CD14-positive monocyte (primary cell): ENCODE measurements at regions not wholly inside any gene's neighbourhood (a gene's known extent, or its start where the extent isn't known, plus 50 kb on each side); places are given as distances from the start of the nearest gene placed in this dataset.

Source experiments
- DNase-seq, 3 donors: peaks; one replicate each; pipeline ENCODE4 v3.0.0-alpha.2; 2011 to 2022
- H2AFZ ChIP-seq: 2 replicates; pipeline ENCODE4 v1.6.0; 2012; ENCODE audit warnings: mild to moderate bottlenecking, low read depth, low read length, inconsistent platforms; ENCODE audit not compliant: insufficient read depth, poor library complexity, severe bottlenecking
- H3K27ac ChIP-seq, 2 donors: 1 replicate in 1 of 2; 2 replicates in 1 of 2; pipeline ENCODE4 v1.5.1; 2012 to 2013; ENCODE audit warnings: low read length in 2 of 2, control low read depth in 1 of 2, inconsistent platforms in 1 of 2, low read depth in 1 of 2, mild to moderate bottlenecking in 1 of 2
- H3K27me3 ChIP-seq, 2 donors: one replicate each; pipeline versions ENCODE4 v1.6.0 to v1.6.1; 2011 to 2013; ENCODE audit warnings: low read length in 2 of 2; ENCODE audit not compliant: control insufficient read depth in 2 of 2, insufficient read depth in 2 of 2
- H3K36me3 ChIP-seq, 2 donors: replicated peaks in 1 of 2; 1 replicate in 1 of 2; 2 replicates in 1 of 2; pipeline versions ENCODE4 v1.5.1 to v1.6.1; 2012 to 2013; ENCODE audit warnings: low read length in 2 of 2, control low read depth in 1 of 2, inconsistent platforms in 1 of 2, mild to moderate bottlenecking in 1 of 2; ENCODE audit not compliant: insufficient read depth in 2 of 2, control insufficient read depth in 1 of 2
- H3K4me1 ChIP-seq, 2 donors: 1 replicate in 1 of 2; 2 replicates in 1 of 2; pipeline versions ENCODE4 v1.5.1 to v1.6.1; 2012 to 2013; ENCODE audit warnings: low read length in 2 of 2, control low read depth in 1 of 2, inconsistent platforms in 1 of 2, mild to moderate bottlenecking in 1 of 2, moderate library complexity in 1 of 2; ENCODE audit not compliant: insufficient read depth in 2 of 2, control insufficient read depth in 1 of 2
- H3K4me2 ChIP-seq: replicated peaks from 2 replicates; pipeline ENCODE3; 2012; ENCODE audit warnings: low read length, moderate library complexity, mild to moderate bottlenecking; ENCODE audit not compliant: poor library complexity, severe bottlenecking; ENCODE audit errors: extremely low read depth
- H3K4me3 ChIP-seq, 3 experiments: fragments of 200-600 bp in 1 of 3; sonication (generic) in 1 of 3; replicated peaks in 1 of 3; 1 replicate in 2 of 3; 2 replicates in 1 of 3; pipeline ENCODE4 v1.5.1; 2011 to 2013; ENCODE audit warnings: low read length in 3 of 3, mild to moderate bottlenecking in 3 of 3, control low read depth in 2 of 3, low read depth in 2 of 3, inconsistent platforms in 1 of 3, moderate library complexity in 1 of 3
- H3K79me2 ChIP-seq: 2 replicates; pipeline ENCODE4 v1.6.0; 2012; ENCODE audit warnings: mild to moderate bottlenecking, control low read depth, inconsistent platforms, low read length, moderate library complexity; ENCODE audit not compliant: insufficient read depth
- H3K9ac ChIP-seq: 2 replicates; pipeline ENCODE4 v1.6.0; 2017; ENCODE audit warnings: low read length, mild to moderate bottlenecking; ENCODE audit not compliant: insufficient read depth, poor library complexity, severe bottlenecking
- H3K9me3 ChIP-seq, 2 donors: replicated peaks in 1 of 2; 1 replicate in 1 of 2; 2 replicates in 1 of 2; pipeline versions ENCODE4 v1.5.1 to v1.6.1; 2012 to 2013; ENCODE audit warnings: low read length in 2 of 2, control low read depth in 1 of 2; ENCODE audit not compliant: control insufficient read depth in 1 of 2, insufficient read depth in 1 of 2
- H4K20me1 ChIP-seq: 2 replicates; pipeline ENCODE4 v1.6.0; 2012; ENCODE audit warnings: mild to moderate bottlenecking, low read length, control low read depth, moderate library complexity; ENCODE audit not compliant: insufficient read depth
- H3K27ac Mint-ChIP-seq, 7 donors: one replicate each; pipeline ENCODE4 v1.8.0; 2020; ENCODE audit warnings: mild to moderate bottlenecking in 7 of 7, mixed read lengths in 7 of 7, moderate library complexity in 6 of 7, inconsistent platforms in 2 of 7
- H3K27me3 Mint-ChIP-seq, 3 donors: one replicate each; pipeline ENCODE4 v1.8.0; 2021 to 2022; ENCODE audit warnings: low read depth in 3 of 3, mild to moderate bottlenecking in 3 of 3, mixed read lengths in 3 of 3, moderate library complexity in 3 of 3, inconsistent platforms in 1 of 3
- H3K36me3 Mint-ChIP-seq, 2 donors: one replicate each; pipeline ENCODE4 v1.8.0; 2020; ENCODE audit warnings: mixed read lengths in 2 of 2, inconsistent platforms in 1 of 2, mild to moderate bottlenecking in 1 of 2
- H3K4me1 Mint-ChIP-seq: one replicate; pipeline ENCODE4 v1.8.0; 2020; ENCODE audit warnings: mild to moderate bottlenecking, mixed read lengths
- H3K4me3 Mint-ChIP-seq, 2 donors: one replicate each; pipeline ENCODE4 v1.8.0; 2020; ENCODE audit warnings: mild to moderate bottlenecking in 2 of 2, mixed read lengths in 2 of 2, moderate library complexity in 1 of 2
- H3K9me3 Mint-ChIP-seq, 7 donors: one replicate each; pipeline ENCODE4 v1.8.0; 2020 to 2022; ENCODE audit warnings: mixed read lengths in 7 of 7, mild to moderate bottlenecking in 6 of 7, moderate library complexity in 6 of 7, inconsistent platforms in 2 of 7
- WGBS: methylation state at CpG from one replicate; pipeline ENCODE4 v1.1.5; 2013; ENCODE audit warnings: missing lambda C conversion rate; ENCODE audit not compliant: insufficient coverage; 5-methylcytosine and 5-hydroxymethylcytosine counted together
- intact Hi-C, 2 donors: fragments of 100-400 bp; cut with micrococcal nuclease; formaldehyde crosslinking; loops; one replicate each; pipeline versions ENCODE4 v1.15.0 to v1.15.1; 2023
- TF ChIP-seq, protein P1 (sequence below): fragments of 200-600 bp; IDR thresholded peaks from one replicate; pipeline ENCODE4 v1.8.0; 2022; ENCODE audit warnings: antibody characterized with exemption, mild to moderate bottlenecking

DNA sequence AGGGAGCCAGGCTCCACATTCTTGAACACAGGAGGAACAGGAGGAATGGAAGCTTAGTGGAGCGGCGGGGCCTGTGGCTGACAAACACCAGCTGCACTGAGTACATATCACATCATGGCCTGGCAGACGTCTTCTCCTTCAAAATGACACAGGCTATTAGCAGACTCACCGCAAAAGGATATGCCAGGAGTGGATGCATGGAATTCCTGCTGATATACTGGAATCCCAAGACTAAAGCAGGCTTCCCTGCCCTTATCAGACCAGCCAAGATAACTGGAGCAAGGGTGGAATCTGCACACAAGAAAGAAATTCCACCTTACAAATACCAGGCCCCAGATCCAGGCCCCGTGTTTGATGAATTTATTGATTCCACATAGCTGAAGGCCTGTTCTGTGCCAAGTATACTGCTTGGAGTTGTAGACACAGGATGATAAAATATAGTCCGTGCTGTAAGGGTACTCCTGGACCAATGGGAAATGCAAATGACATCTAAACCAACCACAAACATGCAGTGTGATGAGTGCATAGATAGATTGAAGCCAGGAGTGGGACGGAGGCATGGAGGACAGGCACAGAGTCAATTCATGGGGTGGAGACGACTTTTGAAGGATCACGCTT, 480.5 kb upstream of the ZMIZ1 start:
- DNase-seq, result no peak
- no peaks in the 10 kb centered on the region for H3K79me2 ChIP-seq
- Mint-ChIP-seq H3K9me3 (peaks cover 0 to 3% (median 0%) of the 10 kb centered on the region in 7 donors), H3K4me3 (no peak overlapping the region), H3K27me3 (peaks cover 2 to 7% (median 3%) of the 10 kb centered on the region in 3 donors), H3K36me3 (no peaks in the 10 kb centered on the region), H3K4me1 (peaks cover 3% of the 10 kb centered on the region), H3K27ac (no peak overlapping the region)
- intact Hi-C loops, result no loop called here
- no peaks in the 10 kb centered on the region for H3K9me3 ChIP-seq
- TF ChIP-seq, protein P1, sequence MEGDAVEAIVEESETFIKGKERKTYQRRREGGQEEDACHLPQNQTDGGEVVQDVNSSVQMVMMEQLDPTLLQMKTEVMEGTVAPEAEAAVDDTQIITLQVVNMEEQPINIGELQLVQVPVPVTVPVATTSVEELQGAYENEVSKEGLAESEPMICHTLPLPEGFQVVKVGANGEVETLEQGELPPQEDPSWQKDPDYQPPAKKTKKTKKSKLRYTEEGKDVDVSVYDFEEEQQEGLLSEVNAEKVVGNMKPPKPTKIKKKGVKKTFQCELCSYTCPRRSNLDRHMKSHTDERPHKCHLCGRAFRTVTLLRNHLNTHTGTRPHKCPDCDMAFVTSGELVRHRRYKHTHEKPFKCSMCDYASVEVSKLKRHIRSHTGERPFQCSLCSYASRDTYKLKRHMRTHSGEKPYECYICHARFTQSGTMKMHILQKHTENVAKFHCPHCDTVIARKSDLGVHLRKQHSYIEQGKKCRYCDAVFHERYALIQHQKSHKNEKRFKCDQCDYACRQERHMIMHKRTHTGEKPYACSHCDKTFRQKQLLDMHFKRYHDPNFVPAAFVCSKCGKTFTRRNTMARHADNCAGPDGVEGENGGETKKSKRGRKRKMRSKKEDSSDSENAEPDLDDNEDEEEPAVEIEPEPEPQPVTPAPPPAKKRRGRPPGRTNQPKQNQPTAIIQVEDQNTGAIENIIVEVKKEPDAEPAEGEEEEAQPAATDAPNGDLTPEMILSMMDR, result no peak
- no peak overlapping the region for H3K9ac ChIP-seq
- no peaks in the 10 kb centered on the region for H3K4me1 ChIP-seq
- no peak overlapping the region for H3K4me3 ChIP-seq
- no peak overlapping the region for H3K27ac ChIP-seq
- no peak overlapping the region for H2AFZ ChIP-seq
- 76% methylated on average over 6 of the region's 9 CpGs for WGBS
- H3K36me3 ChIP-seq, result no peaks in the 10 kb centered on the region
- H4K20me1 ChIP-seq, result no peaks in the 10 kb centered on the region
- H3K27me3 ChIP-seq, result no peaks in the 10 kb centered on the region
- H3K4me2 ChIP-seq, result no peak overlapping the region

DNA sequence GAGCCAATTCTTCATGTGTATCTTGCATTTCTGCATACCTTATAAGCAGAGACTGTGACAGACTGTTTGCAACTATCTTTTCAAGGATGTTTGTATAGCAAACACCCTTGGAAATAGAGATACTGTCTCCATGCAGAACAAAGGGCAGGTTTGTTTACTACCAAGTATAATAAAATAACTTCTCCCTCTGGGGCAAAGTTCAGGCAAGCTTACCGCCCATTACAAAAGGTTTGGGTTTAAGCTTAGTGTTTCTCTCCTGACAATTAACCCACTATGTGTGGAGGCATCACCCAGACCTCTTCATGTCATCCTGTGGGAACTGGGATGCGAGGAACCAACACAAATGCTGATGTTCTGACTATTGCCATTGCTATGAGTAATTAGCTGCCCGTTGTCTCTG, 479.1 kb upstream of the ZMIZ1 start:
- H3K9me3 Mint-ChIP-seq, result peaks cover 0 to 3% (median 0%) of the 10 kb centered on the region in 7 donors
- H3K27ac Mint-ChIP-seq, result no peak overlapping the region
- intact Hi-C loops, result no loop called here
- no peaks in the 10 kb centered on the region for H3K79me2 ChIP-seq
- H2AFZ ChIP-seq, result no peak overlapping the region
- H3K36me3 ChIP-seq, result no peaks in the 10 kb centered on the region
- H3K4me2 ChIP-seq, result no peak overlapping the region
- peaks cover 0 to 5% (median 2%) of the 10 kb centered on the region in 3 donors for H3K27me3 Mint-ChIP-seq
- H3K27ac ChIP-seq, result no peak overlapping the region
- no peaks in the 10 kb centered on the region for H4K20me1 ChIP-seq
- peaks cover 3% of the 10 kb centered on the region for H3K4me1 Mint-ChIP-seq
- H3K4me1 ChIP-seq, result no peaks in the 10 kb centered on the region
- H3K27me3 ChIP-seq, result no peaks in the 10 kb centered on the region
- no peak overlapping the region for H3K4me3 Mint-ChIP-seq
- no peaks in the 10 kb centered on the region for H3K9me3 ChIP-seq
- TF ChIP-seq, protein P1, result no peak
- WGBS, result 100% methylated on average over 3 of the region's 3 CpGs
- H3K4me3 ChIP-seq, result no peak overlapping the region
- DNase-seq, result no peak
- no peaks in the 10 kb centered on the region for H3K36me3 Mint-ChIP-seq
- no peak overlapping the region for H3K9ac ChIP-seq
